NB4 (cell line): ENCODE measurements at regions not wholly inside any gene's neighbourhood (a gene's known extent, or its start where the extent isn't known, plus 50 kb on each side); places are given as distances from the start of the nearest gene placed in this dataset.
"Not testable (repeated sequence)": the region's sequence is repeated elsewhere in the genome, so short reads cannot be mapped to it uniquely, and the experiment has no call there.

ENCODE experiments used
- CTCF ChIP-seq: IDR thresholded peaks from one replicate; pipeline ENCODE4 v1.5.1; 2012; ENCODE audit warnings: low read depth, low read length
- MAX ChIP-seq: IDR thresholded peaks from 2 replicates; pipeline ENCODE4 v1.6.1; 2011; ENCODE audit warnings: low read depth, low read length
- MYC ChIP-seq: IDR thresholded peaks from 2 replicates; pipeline ENCODE4 v1.6.1; 2011; ENCODE audit warnings: low read depth, low read length
- POLR2A ChIP-seq: IDR thresholded peaks from 2 replicates; pipeline ENCODE4 v1.6.1; 2011; ENCODE audit warnings: mild to moderate bottlenecking; ENCODE audit not compliant: insufficient read length; ENCODE audit errors: extremely low read depth

- TF ChIP-seq CTCF, POLR2A, MAX, MYC: not testable (repeated sequence)
These were observed 150.1 kb upstream of the FAT3 start for GRCh38 chr11:92074498-92074897.
